Esophagus squamous epithelium (tissue), 5 donors: ENCODE measurements at regions not wholly inside any gene's neighbourhood (a gene's known extent, or its start where the extent isn't known, plus 50 kb on each side); places are given as distances from the start of the nearest gene placed in this dataset.
A peak's percentile ranks its signal among the peaks of the same experiment; 100 is the strongest.

Source experiments
- DNase-seq: peaks from one replicate; lab custom pipeline; 2025; lab: John Stamatoyannopoulos, UW
- H3K27ac ChIP-seq, 4 donors: fragments of 200-600 bp; sonication (generic); one replicate each; pipeline ENCODE4 v1.5.1; 2016 to 2019; ENCODE audit warnings: mild to moderate bottlenecking in 1 of 4
- H3K27me3 ChIP-seq, 4 donors: fragments of 200-600 bp; sonication (generic); 1 replicate in 3 of 4; 2 replicates in 1 of 4; pipeline versions ENCODE4 v1.5.1 to v1.6.0; 2017 to 2021; ENCODE audit warnings: antibody characterized with exemption in 1 of 4
- H3K36me3 ChIP-seq, 3 donors: fragments of 200-600 bp; sonication (generic); one replicate each; pipeline ENCODE4 v1.5.1; 2016 to 2019
- H3K4me1 ChIP-seq, 3 donors: fragments of 200-600 bp; sonication (generic); one replicate each; pipeline ENCODE4 v1.5.1; 2017 to 2019
- H3K4me3 ChIP-seq, 4 donors: fragments of 200-600 bp; sonication (generic); 1 replicate in 3 of 4; 2 replicates in 1 of 4; pipeline ENCODE4 v1.5.1; 2016 to 2019; ENCODE audit warnings: mild to moderate bottlenecking in 2 of 4, moderate library complexity in 1 of 4
- H3K9me3 ChIP-seq, 3 donors: fragments of 200-600 bp; sonication (generic); one replicate each; pipeline ENCODE4 v1.5.1; 2016 to 2019
- POLR2A ChIP-seq, 4 donors: fragments of 450-650 bp; IDR thresholded peaks; one replicate each; pipeline ENCODE4 v1.6.1; 2017; ENCODE audit warnings: antibody characterized with exemption in 4 of 4, mild to moderate bottlenecking in 4 of 4, moderate library complexity in 3 of 4
- WGBS, 2 donors: methylation state at CpG; one replicate each; pipeline ENCODE4 v1.1.5; 2018; 5-methylcytosine and 5-hydroxymethylcytosine counted together
- intact Hi-C: fragments of 100-400 bp; cut with DNase I; formaldehyde crosslinking; loops from one replicate; pipeline ENCODE4 v1.15.0; 2022
- TF ChIP-seq, protein P1 (sequence below), 6 experiments: fragments of 450-650 bp in 4 of 6; fragments of 200-600 bp in 2 of 6; sonication (generic) in 2 of 6; IDR thresholded peaks; one replicate each; pipeline ENCODE4 v1.5.1; 2016 to 2019; ENCODE audit warnings: antibody characterized with exemption in 6 of 6, mild to moderate bottlenecking in 4 of 6, moderate library complexity in 4 of 6
- donor health status: DM: yes; HTN: yes; CAD: no.

DNA sequence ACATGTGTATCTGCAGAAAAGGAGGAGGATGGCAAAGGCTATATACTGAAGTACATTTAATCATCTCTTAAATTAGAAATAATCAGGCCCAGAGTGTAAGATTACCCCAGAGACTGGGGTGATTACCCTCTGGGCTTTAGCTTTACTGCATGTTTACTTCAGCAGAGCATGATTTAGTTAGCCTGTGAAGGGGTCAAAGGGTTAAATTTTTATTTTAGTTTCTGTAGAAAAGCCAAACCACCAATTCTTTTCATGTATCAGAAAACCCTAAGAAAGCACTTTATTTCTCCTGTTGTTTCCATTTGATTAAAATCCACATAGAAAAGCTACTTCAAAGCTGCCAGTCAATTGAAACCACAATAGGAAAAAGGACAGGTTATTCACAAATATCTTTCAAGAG lies 101.5 kb upstream of the LSM8 start:
- H3K9me3 ChIP-seq = no peaks in the 10 kb centered on the region
- no peak overlapping the region for H3K4me3 ChIP-seq
- intact Hi-C loops = no loop called here
- peaks cover 0 to 47% (median 11%) of the 10 kb centered on the region in 3 donors for H3K4me1 ChIP-seq
- H3K36me3 ChIP-seq = no peaks in the 10 kb centered on the region
- no peaks in the 10 kb centered on the region for H3K27me3 ChIP-seq
- TF ChIP-seq POLR2A (IDR thresholded peaks at IDR 0.05) = no peak
- TF ChIP-seq, protein P1, sequence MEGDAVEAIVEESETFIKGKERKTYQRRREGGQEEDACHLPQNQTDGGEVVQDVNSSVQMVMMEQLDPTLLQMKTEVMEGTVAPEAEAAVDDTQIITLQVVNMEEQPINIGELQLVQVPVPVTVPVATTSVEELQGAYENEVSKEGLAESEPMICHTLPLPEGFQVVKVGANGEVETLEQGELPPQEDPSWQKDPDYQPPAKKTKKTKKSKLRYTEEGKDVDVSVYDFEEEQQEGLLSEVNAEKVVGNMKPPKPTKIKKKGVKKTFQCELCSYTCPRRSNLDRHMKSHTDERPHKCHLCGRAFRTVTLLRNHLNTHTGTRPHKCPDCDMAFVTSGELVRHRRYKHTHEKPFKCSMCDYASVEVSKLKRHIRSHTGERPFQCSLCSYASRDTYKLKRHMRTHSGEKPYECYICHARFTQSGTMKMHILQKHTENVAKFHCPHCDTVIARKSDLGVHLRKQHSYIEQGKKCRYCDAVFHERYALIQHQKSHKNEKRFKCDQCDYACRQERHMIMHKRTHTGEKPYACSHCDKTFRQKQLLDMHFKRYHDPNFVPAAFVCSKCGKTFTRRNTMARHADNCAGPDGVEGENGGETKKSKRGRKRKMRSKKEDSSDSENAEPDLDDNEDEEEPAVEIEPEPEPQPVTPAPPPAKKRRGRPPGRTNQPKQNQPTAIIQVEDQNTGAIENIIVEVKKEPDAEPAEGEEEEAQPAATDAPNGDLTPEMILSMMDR (IDR thresholded peaks at IDR 0.05) = no peak
- no peak overlapping the region for H3K27ac ChIP-seq
- no peak for DNase-seq

DNA sequence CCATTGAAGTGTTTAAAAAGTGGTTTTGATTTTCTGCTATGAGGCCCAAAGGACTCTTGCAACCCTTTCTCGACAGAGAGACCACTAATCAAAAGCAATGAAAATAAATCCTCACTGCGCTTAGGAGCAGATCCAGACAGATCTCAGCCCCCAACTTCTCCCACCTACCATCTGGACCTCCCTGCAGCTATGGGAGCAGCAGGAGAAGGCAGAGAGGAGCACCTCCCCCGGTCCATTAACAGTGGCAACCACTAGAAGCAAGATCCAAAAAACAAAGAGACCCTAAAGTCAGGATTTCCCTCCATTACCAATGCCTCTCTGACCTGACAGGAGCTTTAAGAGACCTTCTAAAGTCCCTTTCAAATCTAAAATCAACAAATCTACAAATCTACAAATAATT lies 99.0 kb upstream of the LSM8 start:
- no peaks in the 10 kb centered on the region for H3K36me3 ChIP-seq
- H3K27me3 ChIP-seq = no peaks in the 10 kb centered on the region
- no peak overlapping the region for H3K27ac ChIP-seq
- H3K4me3 ChIP-seq = no peak overlapping the region
- H3K4me1 ChIP-seq = peaks cover 0 to 23% (median 6%) of the 10 kb centered on the region in 3 donors
- no peak for DNase-seq
- 77 to 86% methylated on average over 3 of the region's 3 CpGs for WGBS, 2 donors
- intact Hi-C loops = no loop called here
- no peaks in the 10 kb centered on the region for H3K9me3 ChIP-seq
- no peak for TF ChIP-seq POLR2A (IDR thresholded peaks at IDR 0.05)
- TF ChIP-seq, protein P1 (IDR thresholded peaks at IDR 0.05) = no peak

DNA sequence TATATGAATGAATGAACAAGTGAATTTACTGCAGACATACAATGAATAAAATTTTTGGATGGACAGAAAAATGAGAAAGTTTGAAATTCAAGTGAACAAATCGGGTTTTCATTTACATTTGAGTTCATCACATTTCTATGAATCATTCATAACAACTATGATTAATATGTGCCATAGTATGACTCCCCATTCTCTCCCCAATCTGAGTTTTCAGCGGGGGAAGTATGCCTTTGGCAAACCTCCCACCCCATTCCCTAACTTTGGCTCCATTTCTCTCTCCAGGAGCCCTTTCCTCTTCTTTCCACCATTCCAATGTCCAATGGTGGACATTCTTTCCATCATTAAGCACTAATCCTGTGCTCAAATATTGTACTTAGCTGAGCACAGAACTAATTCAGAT lies 96.8 kb upstream of the LSM8 start:
- Histone ChIP-seq H3K9me3 (no peaks in the 10 kb centered on the region), H3K4me3 (no peak overlapping the region), H3K36me3 (no peaks in the 10 kb centered on the region), H3K27me3 (no peaks in the 10 kb centered on the region), H3K27ac (no peak overlapping the region), H3K4me1 (peaks cover 0 to 5% (median 0%) of the 10 kb centered on the region in 3 donors)
- intact Hi-C loops = no loop called here
- TF ChIP-seq, protein P1 (IDR thresholded peaks at IDR 0.05) = no peak
- no peak for TF ChIP-seq POLR2A (IDR thresholded peaks at IDR 0.05)
- WGBS, 2 donors = 48 to 69% methylated on average over 2 of the region's 2 CpGs
- DNase-seq = no peak

DNA sequence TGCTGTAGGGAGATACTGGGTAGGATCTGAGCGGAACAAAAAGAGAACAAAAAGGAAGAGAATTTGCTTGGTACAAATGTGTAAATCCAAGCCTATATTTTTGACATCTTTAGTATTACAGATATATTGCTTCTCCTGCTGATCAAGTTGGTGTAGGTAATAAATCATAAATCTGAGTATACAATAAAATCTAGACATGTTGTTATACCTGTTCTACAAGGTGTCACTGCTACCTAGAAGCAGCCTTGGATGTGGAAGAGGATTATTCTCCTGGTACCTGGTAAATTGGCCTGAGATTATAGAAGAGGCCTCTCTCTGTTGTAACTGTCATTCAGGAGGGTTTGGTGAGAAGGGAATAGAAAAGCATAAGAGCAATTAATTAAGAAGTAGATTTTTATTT lies 89.9 kb upstream of the LSM8 start:
- Histone ChIP-seq H3K27me3 (no peaks in the 10 kb centered on the region), H3K36me3 (no peaks in the 10 kb centered on the region), H3K4me1 (peaks cover 0 to 22% (median 6%) of the 10 kb centered on the region in 3 donors), H3K27ac (peak overlapping the region in 2 of 4 donors; percentile 26 to 37), H3K9me3 (no peaks in the 10 kb centered on the region), H3K4me3 (no peak overlapping the region)
- intact Hi-C loops = no loop called here
- 27 to 69% methylated on average over 1 of the region's 1 CpG for WGBS, 2 donors
- TF ChIP-seq, protein P1 (IDR thresholded peaks at IDR 0.05) = no peak
- TF ChIP-seq POLR2A (IDR thresholded peaks at IDR 0.05) = no peak
- no peak for DNase-seq

- 3 to 6% methylated on average over 2 of the region's 2 CpGs for WGBS, 2 donors
- Histone ChIP-seq H3K27ac (no peak overlapping the region), H3K4me1 (peaks cover 0 to 4% (median 0%) of the 10 kb centered on the region in 3 donors), H3K9me3 (no peaks in the 10 kb centered on the region), H3K27me3 (no peaks in the 10 kb centered on the region), H3K36me3 (no peaks in the 10 kb centered on the region), H3K4me3 (no peak overlapping the region)
- DNase-seq = no peak
- intact Hi-C loops = no loop called here
- no peak for TF ChIP-seq POLR2A (IDR thresholded peaks at IDR 0.05)
- TF ChIP-seq, protein P1 (IDR thresholded peaks at IDR 0.05) = peak; percentile 15 to 72 (median 48)
Measured at GRCh38 chr7:118104812-118105441, 79.0 kb upstream of the LSM8 start.
